Breast epithelium (tissue), 3 donors: ENCODE measurements at regions not wholly inside any gene's neighbourhood (a gene's known extent, or its start where the extent isn't known, plus 50 kb on each side); places are given as distances from the start of the nearest gene placed in this dataset.

Source experiments
- CTCF ChIP-seq, 3 donors: fragments of 450-650 bp; IDR thresholded peaks; one replicate each; pipeline ENCODE4 v1.5.1; 2016 to 2017; ENCODE audit warnings: antibody characterized with exemption in 3 of 3, mild to moderate bottlenecking in 3 of 3, moderate library complexity in 3 of 3
- POLR2A ChIP-seq: fragments of 450-650 bp; IDR thresholded peaks from one replicate; pipeline ENCODE4 v1.6.1; 2016; ENCODE audit warnings: antibody characterized with exemption, mild to moderate bottlenecking, moderate library complexity
- POLR2AphosphoS5 ChIP-seq, 3 donors: sonication (generic); formaldehyde crosslinking; IDR thresholded peaks; one replicate each; pipeline ENCODE4 v1.6.1; 2017; ENCODE audit warnings: antibody characterized with exemption in 3 of 3

DNA sequence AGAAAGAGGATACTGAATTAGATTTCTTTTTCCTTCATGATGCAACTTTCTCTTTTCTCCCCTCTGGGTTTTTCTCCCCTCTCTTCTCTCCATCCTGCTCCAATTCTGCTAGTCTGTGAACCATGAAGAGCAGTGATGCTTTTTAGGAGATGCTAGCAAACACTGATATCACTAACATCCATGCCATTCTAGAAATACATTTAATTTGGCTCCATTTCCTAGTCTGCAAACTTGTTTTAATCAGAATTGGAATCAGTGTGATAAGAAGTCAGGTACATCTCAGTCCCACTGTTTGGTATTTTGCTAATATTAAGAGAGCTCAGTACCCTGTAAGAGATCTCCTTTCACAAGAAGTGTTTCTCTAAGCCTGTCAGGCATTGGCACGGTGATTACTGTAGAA is 437.1 kb downstream of the RWDD3 start:
- TF ChIP-seq CTCF (IDR thresholded peaks at IDR 0.05): no peak
- no peak for TF ChIP-seq POLR2A
- TF ChIP-seq POLR2AphosphoS5 (IDR thresholded peaks at IDR 0.05): no peak
